ENCODE measurements at regions not wholly inside any gene's neighbourhood (a gene's known extent, or its start where the extent isn't known, plus 50 kb on each side); places are given as distances from the start of the nearest gene placed in this dataset.

GRCh38 chr13:40385858-40386180, 280.6 kb downstream of the FOXO1 start:
- Histone ChIP-seq H3K4me3 (ENCODE audit: low read length in 3 of 3) (no peak overlapping the region), H3K27me3 (ENCODE audit: control insufficient read depth, insufficient read depth, low read length) (no peaks in the 10 kb centered on the region), H3K4me1 (ENCODE audit: control insufficient read depth in 2 of 3, insufficient read depth in 2 of 3, low read depth in 1 of 3, low read length in 3 of 3) (peaks cover 0 to 4% (median 0%) of the 10 kb centered on the region in 3 donors), H3K9me3 (ENCODE audit: control insufficient read depth in 2 of 3, insufficient read depth in 1 of 3, low read length in 3 of 3) (no peaks in the 10 kb centered on the region), H3K36me3 (ENCODE audit: control insufficient read depth in 2 of 3, insufficient read depth in 3 of 3, low read length in 3 of 3) (no peaks in the 10 kb centered on the region), H3K27ac (ENCODE audit: low read depth in 2 of 2, low read length in 2 of 2) (no peak overlapping the region), H3K9ac (ENCODE audit: low read length in 3 of 3) (no peak overlapping the region)
- intact Hi-C loops (cut with DNase I) = no loop called here
- FAIRE-seq = no peak
- TF ChIP-seq CTCF (IDR thresholded peaks at IDR 0.05; ENCODE audit: borderline replicate concordance, extremely low read depth, insufficient read depth) = no peak
- no peak for DNase-seq

DNA sequence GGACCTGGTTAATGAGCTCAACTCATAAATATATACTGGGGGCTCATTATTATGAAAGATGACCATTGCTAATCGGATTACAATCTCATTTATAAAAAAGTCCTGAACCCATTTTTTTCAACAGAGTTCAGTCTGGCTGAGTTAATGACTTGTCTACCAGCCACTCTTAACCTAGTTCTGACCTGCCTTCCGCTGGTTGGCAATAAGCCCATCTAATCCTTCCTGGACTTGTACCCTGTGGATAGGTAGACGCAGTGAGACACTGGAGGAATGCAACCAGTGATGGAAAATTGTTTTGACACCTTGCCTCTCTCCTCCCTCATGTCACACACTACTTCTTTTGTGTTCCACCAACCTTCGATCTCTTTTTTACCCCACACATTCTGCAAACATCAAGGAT, 279.9 kb downstream of the FOXO1 start:
- H3K4me1 ChIP-seq (ENCODE audit: control insufficient read depth in 2 of 3, insufficient read depth in 2 of 3, low read depth in 1 of 3, low read length in 3 of 3) = peaks cover 0 to 4% (median 0%) of the 10 kb centered on the region in 3 donors
- H3K36me3 ChIP-seq (ENCODE audit: control insufficient read depth in 2 of 3, insufficient read depth in 3 of 3, low read length in 3 of 3) = no peaks in the 10 kb centered on the region
- FAIRE-seq (no peak), DNase-seq (no peak)
- H3K4me3 ChIP-seq (ENCODE audit: low read length in 3 of 3) = no peak overlapping the region
- no peaks in the 10 kb centered on the region for H3K27me3 ChIP-seq (ENCODE audit: control insufficient read depth, insufficient read depth, low read length)
- intact Hi-C loops (cut with DNase I) = no loop called here
- H3K27ac ChIP-seq (ENCODE audit: low read depth in 2 of 2, low read length in 2 of 2) = no peak overlapping the region
- H3K9ac ChIP-seq (ENCODE audit: low read length in 3 of 3) = no peak overlapping the region
- TF ChIP-seq CTCF (IDR thresholded peaks at IDR 0.05; ENCODE audit: borderline replicate concordance, extremely low read depth, insufficient read depth) = no peak
- no peaks in the 10 kb centered on the region for H3K9me3 ChIP-seq (ENCODE audit: control insufficient read depth in 2 of 3, insufficient read depth in 1 of 3, low read length in 3 of 3)

DNA sequence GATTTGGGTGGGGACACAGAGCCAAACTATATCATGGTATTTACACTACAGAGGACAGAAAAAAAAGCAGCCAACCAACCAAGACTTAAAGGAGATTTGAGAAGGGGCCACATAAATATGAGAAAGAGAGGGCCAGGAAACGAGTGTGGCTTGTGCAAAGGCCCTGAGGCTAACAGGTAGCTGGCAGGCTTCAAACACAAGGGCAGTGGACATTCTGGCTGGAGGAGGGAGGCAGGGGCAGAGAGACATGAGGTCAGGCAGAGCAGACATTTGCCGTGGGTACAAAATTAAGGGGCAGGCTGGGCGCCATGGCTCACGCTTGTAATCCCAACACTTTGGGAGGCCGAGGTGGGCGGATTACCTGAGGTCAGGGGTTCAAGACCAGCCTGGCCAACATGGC, 278.7 kb downstream of the FOXO1 start:
- no peak for DNase-seq
- intact Hi-C loops (cut with DNase I) = no loop called here
- no peak for TF ChIP-seq CTCF (IDR thresholded peaks at IDR 0.05; ENCODE audit: borderline replicate concordance, extremely low read depth, insufficient read depth)
- no peak overlapping the region for H3K9ac ChIP-seq (ENCODE audit: low read length in 3 of 3)
- peaks cover 0 to 4% (median 0%) of the 10 kb centered on the region in 3 donors for H3K4me1 ChIP-seq (ENCODE audit: control insufficient read depth in 2 of 3, insufficient read depth in 2 of 3, low read depth in 1 of 3, low read length in 3 of 3)
- FAIRE-seq = no peak
- H3K27me3 ChIP-seq (ENCODE audit: control insufficient read depth, insufficient read depth, low read length) = no peaks in the 10 kb centered on the region
- no peak overlapping the region for H3K27ac ChIP-seq (ENCODE audit: low read depth in 2 of 2, low read length in 2 of 2)
- H3K4me3 ChIP-seq (ENCODE audit: low read length in 3 of 3) = no peak overlapping the region
- no peaks in the 10 kb centered on the region for H3K36me3 ChIP-seq (ENCODE audit: control insufficient read depth in 2 of 3, insufficient read depth in 3 of 3, low read length in 3 of 3)
- H3K9me3 ChIP-seq (ENCODE audit: control insufficient read depth in 2 of 3, insufficient read depth in 1 of 3, low read length in 3 of 3) = no peaks in the 10 kb centered on the region

DNA sequence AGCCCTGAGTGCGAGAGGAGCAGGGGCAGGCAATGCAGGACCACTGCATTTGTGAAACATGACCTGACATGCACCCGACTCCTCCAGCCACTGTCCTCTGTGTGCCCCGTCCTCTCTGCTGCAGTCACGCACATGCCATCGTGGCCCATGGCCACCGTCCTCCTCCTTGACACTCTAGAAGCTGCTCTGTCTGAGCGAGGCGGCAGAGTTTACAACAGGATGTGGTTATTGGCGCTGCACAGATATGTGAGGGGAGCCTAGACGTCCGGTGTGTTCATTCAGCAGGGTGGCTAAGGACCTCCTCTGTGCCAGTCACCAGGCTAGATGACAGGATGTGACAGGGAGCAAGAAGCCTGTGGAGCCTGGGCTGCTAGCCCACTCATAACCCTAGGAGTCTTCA, 277.8 kb downstream of the FOXO1 start:
- H3K4me1 ChIP-seq (ENCODE audit: control insufficient read depth in 2 of 3, insufficient read depth in 2 of 3, low read depth in 1 of 3, low read length in 3 of 3) = peaks cover 0 to 4% (median 0%) of the 10 kb centered on the region in 3 donors
- no peaks in the 10 kb centered on the region for H3K36me3 ChIP-seq (ENCODE audit: control insufficient read depth in 2 of 3, insufficient read depth in 3 of 3, low read length in 3 of 3)
- no peaks in the 10 kb centered on the region for H3K9me3 ChIP-seq (ENCODE audit: control insufficient read depth in 2 of 3, insufficient read depth in 1 of 3, low read length in 3 of 3)
- H3K27ac ChIP-seq (ENCODE audit: low read depth in 2 of 2, low read length in 2 of 2) = no peak overlapping the region
- no peaks in the 10 kb centered on the region for H3K27me3 ChIP-seq (ENCODE audit: control insufficient read depth, insufficient read depth, low read length)
- no peak for TF ChIP-seq CTCF (IDR thresholded peaks at IDR 0.05; ENCODE audit: borderline replicate concordance, extremely low read depth, insufficient read depth)
- no peak for FAIRE-seq
- H3K4me3 ChIP-seq (ENCODE audit: low read length in 3 of 3) = no peak overlapping the region
- no peak for DNase-seq
- intact Hi-C loops (cut with DNase I) = no loop called here
- H3K9ac ChIP-seq (ENCODE audit: low read length in 3 of 3) = no peak overlapping the region
